ENCODE measurements at regions not wholly inside any gene's neighbourhood (a gene's known extent, or its start where the extent isn't known, plus 50 kb on each side); places are given as distances from the start of the nearest gene placed in this dataset.
"Not testable (repeated sequence)": the region's sequence is repeated elsewhere in the genome, so short reads cannot be mapped to it uniquely, and the experiment has no call there.

DNA sequence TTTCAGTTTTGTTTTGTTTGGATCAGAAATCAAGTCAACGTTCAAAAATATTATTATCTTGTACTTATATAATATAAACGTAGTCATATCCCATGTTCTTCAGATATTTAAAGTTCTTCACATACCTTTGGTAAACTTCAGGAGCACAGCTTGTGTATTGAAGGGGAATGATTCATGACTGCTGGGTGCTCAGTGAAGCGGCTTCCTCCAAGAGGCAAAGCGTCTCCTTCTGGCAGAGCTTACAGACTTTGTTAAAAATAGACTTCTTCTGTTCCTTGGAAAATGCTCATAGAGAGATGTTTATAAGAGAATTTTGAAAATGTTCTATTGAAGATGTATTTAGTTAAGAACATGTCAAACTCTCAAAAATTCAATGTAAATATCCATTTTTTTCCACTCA is 155.6 kb upstream of the CNTNAP4 start:
- TF ChIP-seq, protein P1, sequence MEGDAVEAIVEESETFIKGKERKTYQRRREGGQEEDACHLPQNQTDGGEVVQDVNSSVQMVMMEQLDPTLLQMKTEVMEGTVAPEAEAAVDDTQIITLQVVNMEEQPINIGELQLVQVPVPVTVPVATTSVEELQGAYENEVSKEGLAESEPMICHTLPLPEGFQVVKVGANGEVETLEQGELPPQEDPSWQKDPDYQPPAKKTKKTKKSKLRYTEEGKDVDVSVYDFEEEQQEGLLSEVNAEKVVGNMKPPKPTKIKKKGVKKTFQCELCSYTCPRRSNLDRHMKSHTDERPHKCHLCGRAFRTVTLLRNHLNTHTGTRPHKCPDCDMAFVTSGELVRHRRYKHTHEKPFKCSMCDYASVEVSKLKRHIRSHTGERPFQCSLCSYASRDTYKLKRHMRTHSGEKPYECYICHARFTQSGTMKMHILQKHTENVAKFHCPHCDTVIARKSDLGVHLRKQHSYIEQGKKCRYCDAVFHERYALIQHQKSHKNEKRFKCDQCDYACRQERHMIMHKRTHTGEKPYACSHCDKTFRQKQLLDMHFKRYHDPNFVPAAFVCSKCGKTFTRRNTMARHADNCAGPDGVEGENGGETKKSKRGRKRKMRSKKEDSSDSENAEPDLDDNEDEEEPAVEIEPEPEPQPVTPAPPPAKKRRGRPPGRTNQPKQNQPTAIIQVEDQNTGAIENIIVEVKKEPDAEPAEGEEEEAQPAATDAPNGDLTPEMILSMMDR (IDR thresholded peaks at IDR 0.05; ENCODE audit: insufficient read depth, low read length): no peak
- no peak for DNase-seq (ENCODE audit: low read depth)
- H3K4me3 ChIP-seq (ENCODE audit: low read depth, low read length): no peak overlapping the region

DNA sequence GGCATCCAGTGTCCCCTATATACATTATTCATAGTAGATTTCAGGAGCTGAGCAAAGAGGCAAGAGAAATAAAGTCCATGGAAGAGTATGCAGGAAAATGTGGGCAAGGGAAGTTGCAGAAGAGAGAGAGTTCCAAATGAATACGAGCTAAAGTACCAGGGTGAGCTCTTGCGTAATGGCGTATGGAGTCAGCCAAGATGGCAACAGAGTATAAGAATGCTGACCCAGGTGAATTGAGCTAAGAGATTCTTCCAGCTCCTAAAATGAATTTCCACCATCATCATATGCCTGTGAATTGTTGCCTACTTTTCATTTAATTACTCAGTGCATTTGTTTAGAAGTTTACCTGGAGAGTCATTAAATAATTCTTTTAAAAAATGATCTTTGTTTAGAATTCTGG is 153.2 kb upstream of the CNTNAP4 start:
- TF ChIP-seq, protein P1 (IDR thresholded peaks at IDR 0.05; ENCODE audit: insufficient read depth, low read length): no peak
- no peak for DNase-seq (ENCODE audit: low read depth)
- H3K4me3 ChIP-seq (ENCODE audit: low read depth, low read length): no peak overlapping the region

DNA sequence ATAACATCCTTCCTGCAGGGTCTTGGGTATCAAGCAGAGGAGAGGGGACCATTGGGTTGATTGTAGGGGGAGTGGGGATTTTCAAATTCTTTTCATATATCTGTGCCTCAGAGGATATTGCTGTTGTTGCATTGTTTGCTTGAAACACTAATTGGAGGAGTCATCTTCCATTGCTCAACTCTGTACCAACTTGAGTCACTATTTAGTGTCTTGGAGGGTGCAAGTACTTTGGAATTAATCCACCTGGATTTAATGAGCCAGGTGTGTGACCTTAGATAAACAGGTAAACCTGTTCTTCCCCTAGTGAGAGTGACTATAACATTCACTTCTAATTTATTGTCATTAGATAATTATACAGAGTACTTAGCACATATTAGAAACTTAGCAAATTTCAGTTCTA is 151.3 kb upstream of the CNTNAP4 start:
- DNase-seq (ENCODE audit: low read depth): no peak
- TF ChIP-seq, protein P1 (IDR thresholded peaks at IDR 0.05; ENCODE audit: insufficient read depth, low read length): no peak

DNA sequence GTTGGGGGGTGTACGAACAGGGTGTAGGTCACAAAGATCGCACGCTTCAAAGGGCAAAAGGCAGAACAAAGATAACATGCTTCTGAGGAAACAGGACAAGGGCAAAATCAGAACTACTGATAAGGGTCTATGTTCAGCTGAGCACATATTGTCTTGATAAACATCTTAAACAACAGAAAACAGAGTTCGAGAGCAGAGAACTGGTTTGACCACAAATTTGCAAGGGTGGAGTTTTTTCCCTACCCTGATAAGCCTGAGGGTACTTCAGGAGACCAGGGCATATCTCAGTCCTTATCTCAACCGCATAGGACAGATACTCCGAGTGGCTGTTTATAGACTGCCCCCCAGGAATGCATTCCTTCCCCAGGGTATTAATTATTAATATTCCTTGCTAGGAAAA is 139.1 kb upstream of the CNTNAP4 start:
- DNase-seq (ENCODE audit: low read depth); H3K4me3 ChIP-seq (ENCODE audit: low read depth, low read length): not testable (repeated sequence)

More for the DNA sequence above, 151.3 kb upstream of the CNTNAP4 start:
- no peak overlapping the region for H3K4me3 ChIP-seq (ENCODE audit: low read depth, low read length)

DNA sequence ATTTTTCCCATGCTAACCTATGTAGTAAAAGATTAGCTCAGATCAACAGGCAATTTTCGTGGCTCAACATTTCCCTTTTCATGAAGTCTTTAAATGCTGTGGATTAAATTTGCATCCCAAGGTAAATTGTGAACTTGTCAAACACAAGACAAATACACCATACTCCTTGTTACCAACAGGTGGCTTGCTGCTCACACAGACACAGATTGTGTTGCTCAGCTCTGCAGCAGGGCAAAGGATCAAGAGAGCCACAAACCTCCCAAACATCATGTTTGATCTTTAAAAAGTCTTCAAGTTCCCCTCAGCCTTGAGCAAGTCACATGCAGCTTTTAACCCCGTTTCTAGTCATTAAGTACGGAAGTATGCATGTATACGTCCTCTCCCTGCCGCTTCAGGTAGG is 119.6 kb upstream of the CNTNAP4 start:
- no peak overlapping the region for H3K4me3 ChIP-seq (ENCODE audit: low read depth, low read length)
- TF ChIP-seq, protein P1 (IDR thresholded peaks at IDR 0.05; ENCODE audit: insufficient read depth, low read length): no peak
- DNase-seq (ENCODE audit: low read depth): no peak

DNA sequence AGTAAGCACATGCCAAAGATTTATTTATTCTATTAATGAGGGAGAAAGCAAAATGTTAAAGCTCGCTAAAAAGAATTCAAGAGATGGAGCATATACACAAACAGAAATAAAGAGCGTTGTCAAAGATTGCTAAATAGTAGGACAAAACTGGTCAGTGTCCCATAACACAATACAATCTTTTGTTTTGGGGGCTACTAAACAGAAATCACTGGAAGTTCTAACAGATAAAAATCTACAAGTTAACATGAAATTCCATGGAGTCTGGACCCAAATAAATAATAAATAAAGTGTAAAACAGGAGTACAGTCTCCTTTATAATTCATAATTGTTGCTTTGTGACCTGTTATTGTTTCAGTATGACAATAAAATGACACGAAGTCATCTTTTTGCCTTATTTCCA is 115.2 kb upstream of the CNTNAP4 start:
- no peak overlapping the region for H3K4me3 ChIP-seq (ENCODE audit: low read depth, low read length)
- TF ChIP-seq, protein P1 (IDR thresholded peaks at IDR 0.05; ENCODE audit: insufficient read depth, low read length): no peak
- DNase-seq (ENCODE audit: low read depth): no peak

DNA sequence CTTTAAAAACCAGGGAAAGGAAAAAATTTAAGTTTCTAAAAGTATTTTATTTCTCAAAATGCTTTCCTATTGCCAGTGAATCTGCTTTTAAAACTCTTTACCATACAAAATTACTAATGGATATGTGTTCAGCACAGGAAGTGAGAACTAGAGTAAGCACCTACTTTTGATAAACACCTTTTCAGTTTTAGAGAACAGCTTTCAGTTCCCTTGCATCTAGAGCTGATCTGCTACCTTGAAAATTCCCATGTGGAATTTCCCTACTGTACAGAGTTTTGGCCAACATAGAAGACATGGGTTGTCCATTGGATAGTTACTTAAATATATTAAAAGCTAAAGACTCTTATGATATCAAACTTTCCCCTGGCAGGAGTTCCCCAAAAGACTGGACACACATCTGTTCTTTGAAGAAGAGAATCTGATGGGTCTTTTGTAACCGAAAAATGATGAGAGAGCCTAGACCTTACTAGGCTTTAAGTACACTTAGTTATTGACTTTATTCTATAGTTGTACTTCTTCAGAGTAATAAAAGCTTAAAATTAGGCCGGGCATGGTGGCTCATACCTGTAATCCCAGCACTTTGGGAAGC is 112.1 kb upstream of the CNTNAP4 start:
- TF ChIP-seq, protein P1 (IDR thresholded peaks at IDR 0.05; ENCODE audit: insufficient read depth, low read length): no peak
- no peak overlapping the region for H3K4me3 ChIP-seq (ENCODE audit: low read depth, low read length)
- DNase-seq (ENCODE audit: low read depth): no peak
